ENCODE measurements at regions not wholly inside any gene's neighbourhood (a gene's known extent, or its start where the extent isn't known, plus 50 kb on each side); places are given as distances from the start of the nearest gene placed in this dataset.

DNA sequence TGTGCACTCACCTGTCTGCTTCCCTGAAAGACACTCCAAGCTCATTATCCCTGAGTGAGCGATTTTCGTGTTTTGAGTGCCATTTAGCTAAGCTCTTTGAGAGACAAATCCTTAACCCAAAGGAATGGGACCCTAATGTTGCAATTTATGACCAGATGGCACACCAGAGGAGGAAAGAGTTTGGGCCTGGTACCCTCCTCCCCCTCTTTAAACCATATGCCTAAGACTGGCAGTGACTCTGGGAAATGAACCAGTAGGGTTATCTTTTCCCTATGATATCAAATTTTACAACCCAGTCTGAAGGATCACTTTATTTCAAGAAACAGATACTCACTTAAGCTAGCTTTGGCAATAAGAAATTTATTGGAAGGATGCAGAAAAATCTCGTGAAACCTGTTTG is 550.4 kb downstream of the TOX3 start:
- intact Hi-C loops (cut with DNase I), result no loop called here
- Histone ChIP-seq H3K4me3 (no peak overlapping the region), H3K4me1 (no peaks in the 10 kb centered on the region), H3K27ac (no peak overlapping the region), H3K9me3 (no peaks in the 10 kb centered on the region), H3K27me3 (no peaks in the 10 kb centered on the region), H3K36me3 (no peaks in the 10 kb centered on the region)
- no peak for DNase-seq
- no peak for ATAC-seq
- TF ChIP-seq, protein P1, sequence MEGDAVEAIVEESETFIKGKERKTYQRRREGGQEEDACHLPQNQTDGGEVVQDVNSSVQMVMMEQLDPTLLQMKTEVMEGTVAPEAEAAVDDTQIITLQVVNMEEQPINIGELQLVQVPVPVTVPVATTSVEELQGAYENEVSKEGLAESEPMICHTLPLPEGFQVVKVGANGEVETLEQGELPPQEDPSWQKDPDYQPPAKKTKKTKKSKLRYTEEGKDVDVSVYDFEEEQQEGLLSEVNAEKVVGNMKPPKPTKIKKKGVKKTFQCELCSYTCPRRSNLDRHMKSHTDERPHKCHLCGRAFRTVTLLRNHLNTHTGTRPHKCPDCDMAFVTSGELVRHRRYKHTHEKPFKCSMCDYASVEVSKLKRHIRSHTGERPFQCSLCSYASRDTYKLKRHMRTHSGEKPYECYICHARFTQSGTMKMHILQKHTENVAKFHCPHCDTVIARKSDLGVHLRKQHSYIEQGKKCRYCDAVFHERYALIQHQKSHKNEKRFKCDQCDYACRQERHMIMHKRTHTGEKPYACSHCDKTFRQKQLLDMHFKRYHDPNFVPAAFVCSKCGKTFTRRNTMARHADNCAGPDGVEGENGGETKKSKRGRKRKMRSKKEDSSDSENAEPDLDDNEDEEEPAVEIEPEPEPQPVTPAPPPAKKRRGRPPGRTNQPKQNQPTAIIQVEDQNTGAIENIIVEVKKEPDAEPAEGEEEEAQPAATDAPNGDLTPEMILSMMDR (IDR thresholded peaks at IDR 0.05), result no peak

DNA sequence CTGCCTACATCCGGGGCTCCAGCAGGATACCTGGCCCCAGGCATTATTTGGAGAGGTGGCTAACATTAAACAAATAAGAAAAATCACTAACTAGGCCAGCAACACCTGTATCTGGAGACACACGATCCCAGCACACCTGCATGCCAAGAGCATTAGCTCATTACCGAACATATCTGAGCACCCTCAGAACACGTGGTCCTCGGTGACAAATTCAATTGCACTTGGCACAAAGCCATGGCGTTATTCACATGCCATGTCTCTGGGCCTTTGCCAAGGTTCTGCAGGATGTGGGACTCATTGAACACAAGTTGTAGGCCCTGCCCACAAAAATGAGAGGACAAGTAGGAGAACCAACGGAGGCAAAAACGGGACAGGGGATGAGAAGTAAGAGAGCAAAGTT is 552.3 kb downstream of the TOX3 start:
- H3K27me3 ChIP-seq, result no peaks in the 10 kb centered on the region
- no peaks in the 10 kb centered on the region for H3K9me3 ChIP-seq
- H3K4me3 ChIP-seq, result no peak overlapping the region
- H3K36me3 ChIP-seq, result no peaks in the 10 kb centered on the region
- DNase-seq, result peak in 3 of 4 donors; percentile 56 to 87 (median 75)
- H3K27ac ChIP-seq, result no peak overlapping the region
- intact Hi-C loops (cut with DNase I), result no loop called here
- peak; percentile 95 for ATAC-seq
- TF ChIP-seq, protein P1 (IDR thresholded peaks at IDR 0.05), result no peak
- no peaks in the 10 kb centered on the region for H3K4me1 ChIP-seq

DNA sequence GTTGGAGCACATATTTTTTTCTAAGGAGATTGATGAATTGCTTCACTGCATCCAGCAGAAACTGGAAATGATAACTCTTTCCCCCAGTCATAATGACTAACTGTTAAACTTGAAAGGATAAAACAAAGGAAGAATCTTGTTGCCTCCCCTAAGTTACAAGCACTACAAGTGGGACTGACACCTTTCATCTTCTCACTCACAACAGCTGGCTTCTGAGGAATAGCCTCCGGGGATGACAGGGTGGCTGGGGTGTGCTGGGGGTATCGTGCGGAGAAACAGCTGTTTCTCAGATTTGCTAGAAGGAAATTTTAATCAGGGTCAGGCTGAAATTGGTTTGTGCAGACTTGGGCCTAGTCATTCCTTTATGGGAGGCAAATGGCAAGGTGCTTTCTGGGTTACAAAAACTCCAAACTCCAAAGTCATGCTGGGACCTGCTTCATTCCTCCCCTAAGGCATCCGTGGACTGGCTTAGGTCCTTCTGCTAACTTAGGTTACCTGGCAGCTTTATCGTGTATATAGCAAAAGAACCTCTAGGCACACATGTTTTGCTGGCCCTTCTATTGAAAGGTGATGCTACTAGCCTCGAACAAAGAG is 557.2 kb downstream of the TOX3 start:
- no peaks in the 10 kb centered on the region for H3K9me3 ChIP-seq
- intact Hi-C loops (cut with DNase I), result no loop called here
- H3K4me3 ChIP-seq, result no peak overlapping the region
- no peak for DNase-seq
- H3K4me1 ChIP-seq, result no peaks in the 10 kb centered on the region
- TF ChIP-seq, protein P1 (IDR thresholded peaks at IDR 0.05), result no peak
- H3K27ac ChIP-seq, result no peak overlapping the region
- ATAC-seq, result no peak
- H3K27me3 ChIP-seq, result no peaks in the 10 kb centered on the region
- H3K36me3 ChIP-seq, result no peaks in the 10 kb centered on the region

DNA sequence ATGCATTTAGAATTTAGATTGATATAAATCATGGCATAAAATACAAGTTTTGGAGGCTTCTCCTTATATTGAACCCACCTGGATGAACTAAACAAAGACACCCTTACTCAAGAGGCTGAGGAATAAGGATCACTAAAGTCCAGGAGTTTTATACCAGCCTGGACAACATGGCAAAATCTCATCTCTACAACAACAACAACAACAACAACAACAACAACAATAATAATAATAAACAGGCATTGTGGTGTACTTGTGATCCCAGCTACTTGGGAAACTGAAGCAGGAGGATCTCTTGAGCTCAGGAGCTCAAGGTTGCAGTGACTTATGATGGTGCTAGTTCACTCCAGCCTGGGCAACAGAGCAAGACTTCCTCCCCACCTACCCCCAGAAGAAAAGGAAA is 558.0 kb downstream of the TOX3 start:
- Histone ChIP-seq H3K4me1 (no peaks in the 10 kb centered on the region), H3K9me3 (no peaks in the 10 kb centered on the region), H3K4me3 (no peak overlapping the region), H3K27ac (no peak overlapping the region), H3K27me3 (no peaks in the 10 kb centered on the region), H3K36me3 (no peaks in the 10 kb centered on the region)
- TF ChIP-seq, protein P1 (IDR thresholded peaks at IDR 0.05), result no peak
- intact Hi-C loops (cut with DNase I), result no loop called here
- no peak for DNase-seq
- no peak for ATAC-seq

- Histone ChIP-seq H3K27ac (no peak overlapping the region), H3K4me1 (no peaks in the 10 kb centered on the region), H3K27me3 (no peaks in the 10 kb centered on the region), H3K36me3 (no peaks in the 10 kb centered on the region), H3K4me3 (no peak overlapping the region), H3K9me3 (no peaks in the 10 kb centered on the region)
- TF ChIP-seq, protein P1 (IDR thresholded peaks at IDR 0.05), result no peak
- intact Hi-C loops (cut with DNase I), result no loop called here
- no peak for ATAC-seq
- DNase-seq, result no peak
These were observed 559.4 kb downstream of the TOX3 start for GRCh38 chr16:51987519-51987918.
